DND-41 (cell line): ENCODE measurements at regions not wholly inside any gene's neighbourhood (a gene's known extent, or its start where the extent isn't known, plus 50 kb on each side); places are given as distances from the start of the nearest gene placed in this dataset.

Source experiments
- EZH2 ChIP-seq: IDR thresholded peaks from 3 replicates; pipeline ENCODE4 v1.6.1; 2012; ENCODE audit warnings: borderline replicate concordance, low read depth, mild to moderate bottlenecking, moderate library complexity, low read length, inconsistent platforms; ENCODE audit not compliant: severe bottlenecking
- TF ChIP-seq, protein P1 (sequence below): IDR thresholded peaks from 2 replicates; pipeline ENCODE4 v1.5.1; 2012; ENCODE audit warnings: borderline replicate concordance, low read length, moderate library complexity, mild to moderate bottlenecking; ENCODE audit not compliant: poor library complexity, severe bottlenecking; ENCODE audit errors: extremely low read depth

DNA sequence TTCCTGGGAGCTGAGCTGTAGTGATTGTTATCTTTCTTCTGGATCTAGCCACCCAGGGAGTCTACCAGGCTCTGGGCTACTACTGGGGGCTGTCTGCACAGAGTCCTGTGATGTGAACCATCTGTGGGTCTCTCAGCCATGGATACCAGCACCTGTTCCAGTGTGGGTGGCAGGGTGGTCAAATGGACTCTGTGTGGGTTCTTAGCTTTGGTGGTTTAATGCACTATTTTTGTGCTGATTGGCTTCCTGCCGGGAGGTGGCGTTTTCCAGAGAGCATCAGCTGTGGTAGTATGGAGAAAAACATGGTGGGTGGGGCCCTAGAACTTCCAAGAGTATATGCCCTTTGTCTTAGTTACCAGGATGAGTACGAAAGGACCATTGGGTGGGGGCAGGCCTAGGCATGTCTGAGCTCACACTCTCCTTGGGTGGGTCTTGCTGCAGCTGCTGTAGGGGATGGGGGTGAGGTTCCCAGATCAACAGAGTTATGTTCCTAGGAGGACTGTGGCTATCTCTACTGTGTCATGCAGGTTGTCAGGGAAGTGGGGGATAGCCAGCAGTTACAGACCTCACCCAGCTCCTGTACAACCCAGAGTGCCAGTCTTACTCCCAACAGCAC is 264.8 kb upstream of the LDB2 start:
- TF ChIP-seq, protein P1, sequence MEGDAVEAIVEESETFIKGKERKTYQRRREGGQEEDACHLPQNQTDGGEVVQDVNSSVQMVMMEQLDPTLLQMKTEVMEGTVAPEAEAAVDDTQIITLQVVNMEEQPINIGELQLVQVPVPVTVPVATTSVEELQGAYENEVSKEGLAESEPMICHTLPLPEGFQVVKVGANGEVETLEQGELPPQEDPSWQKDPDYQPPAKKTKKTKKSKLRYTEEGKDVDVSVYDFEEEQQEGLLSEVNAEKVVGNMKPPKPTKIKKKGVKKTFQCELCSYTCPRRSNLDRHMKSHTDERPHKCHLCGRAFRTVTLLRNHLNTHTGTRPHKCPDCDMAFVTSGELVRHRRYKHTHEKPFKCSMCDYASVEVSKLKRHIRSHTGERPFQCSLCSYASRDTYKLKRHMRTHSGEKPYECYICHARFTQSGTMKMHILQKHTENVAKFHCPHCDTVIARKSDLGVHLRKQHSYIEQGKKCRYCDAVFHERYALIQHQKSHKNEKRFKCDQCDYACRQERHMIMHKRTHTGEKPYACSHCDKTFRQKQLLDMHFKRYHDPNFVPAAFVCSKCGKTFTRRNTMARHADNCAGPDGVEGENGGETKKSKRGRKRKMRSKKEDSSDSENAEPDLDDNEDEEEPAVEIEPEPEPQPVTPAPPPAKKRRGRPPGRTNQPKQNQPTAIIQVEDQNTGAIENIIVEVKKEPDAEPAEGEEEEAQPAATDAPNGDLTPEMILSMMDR, result no peak
- TF ChIP-seq EZH2, result no peak
